HUES48 (cell line): ENCODE measurements at regions not wholly inside any gene's neighbourhood (a gene's known extent, or its start where the extent isn't known, plus 50 kb on each side); places are given as distances from the start of the nearest gene placed in this dataset.

ENCODE experiments used
- H3K27ac ChIP-seq: one replicate; pipeline ENCODE4 v1.7.0; 2013; ENCODE audit warnings: low read depth, low read length, inconsistent platforms
- H3K27me3 ChIP-seq: 2 replicates; pipeline ENCODE4 v1.6.1; 2013; ENCODE audit warnings: mild to moderate bottlenecking, low read length; ENCODE audit not compliant: control insufficient read depth, insufficient read depth
- H3K36me3 ChIP-seq: 2 replicates; pipeline ENCODE4 v1.6.1; 2013; ENCODE audit warnings: low read length; ENCODE audit not compliant: control insufficient read depth, insufficient read depth
- H3K4me1 ChIP-seq: 2 replicates; pipeline ENCODE4 v1.6.1; 2013; ENCODE audit warnings: mild to moderate bottlenecking, low read length; ENCODE audit not compliant: control insufficient read depth, insufficient read depth
- H3K4me3 ChIP-seq: 2 replicates; pipeline ENCODE4 v1.5.1; 2013; ENCODE audit warnings: mild to moderate bottlenecking, low read depth, low read length
- H3K9ac ChIP-seq: 2 replicates; pipeline ENCODE4 v1.6.1; 2013; ENCODE audit warnings: mild to moderate bottlenecking, low read depth, low read length, moderate library complexity
- H3K9me3 ChIP-seq: 2 replicates; pipeline ENCODE4 v1.6.1; 2013; ENCODE audit warnings: low read length; ENCODE audit not compliant: control insufficient read depth, insufficient read depth

DNA sequence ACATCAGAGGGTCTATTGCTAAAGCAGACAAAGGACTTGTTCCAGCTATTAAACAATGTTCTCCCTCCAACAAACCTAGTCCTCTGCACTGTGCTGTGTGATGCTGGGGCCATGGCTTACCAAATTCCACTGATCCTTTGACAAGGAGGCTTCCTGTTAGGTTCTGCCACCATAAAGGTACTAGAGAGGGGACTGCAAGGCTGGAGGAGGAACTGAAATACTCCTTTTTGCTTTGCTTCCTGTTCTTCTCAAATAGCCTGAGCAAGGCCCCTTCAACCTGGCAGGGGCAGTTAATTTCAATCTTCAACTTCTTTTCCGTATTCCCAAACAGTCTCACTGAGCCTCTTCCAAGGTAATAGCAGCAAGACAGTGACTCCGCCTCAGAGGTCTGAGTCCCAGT is 286.4 kb upstream of the IRAK1BP1 start:
- no peaks in the 10 kb centered on the region for H3K9me3 ChIP-seq
- no peaks in the 10 kb centered on the region for H3K27me3 ChIP-seq
- no peak overlapping the region for H3K4me3 ChIP-seq
- no peak overlapping the region for H3K9ac ChIP-seq
- H3K27ac ChIP-seq: no peak overlapping the region
- H3K4me1 ChIP-seq: peaks cover 15% of the 10 kb centered on the region; the same call in 1 of the 2 replicates
- H3K36me3 ChIP-seq: no peaks in the 10 kb centered on the region

DNA sequence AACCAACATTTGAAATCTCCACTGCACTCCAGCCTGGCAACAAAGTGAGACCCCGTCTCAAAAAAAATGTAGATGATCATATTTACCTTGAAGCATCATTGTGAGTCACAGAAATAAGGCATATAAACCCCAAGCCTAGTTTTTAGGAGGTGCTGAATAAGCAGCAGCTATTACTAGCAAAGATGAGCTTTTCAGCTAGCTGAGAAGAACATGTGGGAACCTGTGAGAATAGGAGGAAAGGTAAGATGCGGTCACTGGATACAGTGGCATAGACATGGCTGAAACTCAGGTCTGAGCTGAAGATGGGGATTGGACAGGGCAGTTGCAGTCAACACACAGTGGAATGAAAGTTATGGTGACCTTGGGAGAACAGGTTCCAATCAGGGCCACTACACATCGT is 284.3 kb upstream of the IRAK1BP1 start:
- no peaks in the 10 kb centered on the region for H3K27me3 ChIP-seq
- H3K4me1 ChIP-seq: peaks cover 15% of the 10 kb centered on the region; the same call in 1 of the 2 replicates
- no peaks in the 10 kb centered on the region for H3K36me3 ChIP-seq
- H3K4me3 ChIP-seq: no peak overlapping the region
- H3K9ac ChIP-seq: no peak overlapping the region
- H3K9me3 ChIP-seq: no peaks in the 10 kb centered on the region
- no peak overlapping the region for H3K27ac ChIP-seq

DNA sequence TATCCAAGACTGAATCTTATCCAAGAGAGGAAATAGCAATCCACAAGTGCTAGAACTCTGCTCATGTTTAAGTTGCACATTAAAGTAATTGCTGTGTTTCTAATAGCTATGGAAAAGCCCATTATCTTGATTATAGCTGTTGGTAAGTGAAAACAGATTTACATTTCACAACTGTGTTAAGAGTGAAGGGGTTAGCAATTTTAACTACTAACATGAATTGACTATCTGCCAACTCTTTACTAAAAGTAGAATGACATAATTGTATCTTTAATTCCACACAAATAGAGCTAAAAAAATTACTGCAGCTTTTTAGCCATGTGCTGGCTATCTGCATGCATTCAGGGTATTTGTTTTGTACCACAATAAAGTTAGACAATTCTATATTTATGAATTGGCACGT is 277.9 kb upstream of the IRAK1BP1 start:
- Histone ChIP-seq H3K27ac (no peak overlapping the region), H3K9me3 (no peaks in the 10 kb centered on the region), H3K4me1 (no peaks in the 10 kb centered on the region), H3K9ac (no peak overlapping the region), H3K4me3 (no peak overlapping the region), H3K36me3 (no peaks in the 10 kb centered on the region), H3K27me3 (no peaks in the 10 kb centered on the region)

DNA sequence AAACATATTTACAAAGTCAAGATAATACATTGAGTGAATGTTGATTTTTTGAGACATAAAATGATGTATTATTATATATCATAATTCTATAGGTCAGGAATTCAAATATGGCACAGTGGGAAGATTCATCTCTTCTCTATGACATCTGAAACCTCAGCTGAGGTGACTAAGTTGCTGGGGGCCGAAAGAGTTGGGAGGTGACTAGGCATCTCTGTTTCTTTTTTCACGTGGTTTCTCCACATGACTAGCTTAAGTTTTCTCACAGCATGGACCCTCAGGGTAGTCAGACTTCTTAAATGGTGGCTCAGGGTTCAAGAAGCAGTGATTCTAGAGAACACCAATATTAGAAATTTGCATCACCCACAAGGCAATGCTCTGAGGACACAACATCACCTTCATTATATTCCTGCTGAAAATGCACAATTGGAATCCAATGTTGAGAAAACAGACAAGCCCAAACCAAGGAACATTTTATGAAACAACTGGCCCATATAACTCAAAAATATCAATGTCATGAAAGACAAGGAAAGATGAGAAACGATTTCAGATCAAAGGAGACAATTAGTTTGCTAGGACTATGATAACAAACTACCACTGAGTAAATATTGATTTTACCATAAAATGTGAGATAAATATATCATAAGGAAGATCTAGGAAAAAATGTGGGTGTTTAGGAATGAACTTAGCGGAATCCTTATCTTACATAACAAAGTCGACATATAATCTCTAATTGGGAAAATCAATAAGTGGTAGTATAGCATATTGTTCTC is 273.3 kb upstream of the IRAK1BP1 start:
- Histone ChIP-seq H3K9me3 (no peaks in the 10 kb centered on the region; the same call in 1 of the 2 replicates), H3K27ac (no peak overlapping the region), H3K27me3 (no peaks in the 10 kb centered on the region), H3K36me3 (no peaks in the 10 kb centered on the region), H3K4me3 (no peak overlapping the region), H3K9ac (no peak overlapping the region), H3K4me1 (no peaks in the 10 kb centered on the region)

DNA sequence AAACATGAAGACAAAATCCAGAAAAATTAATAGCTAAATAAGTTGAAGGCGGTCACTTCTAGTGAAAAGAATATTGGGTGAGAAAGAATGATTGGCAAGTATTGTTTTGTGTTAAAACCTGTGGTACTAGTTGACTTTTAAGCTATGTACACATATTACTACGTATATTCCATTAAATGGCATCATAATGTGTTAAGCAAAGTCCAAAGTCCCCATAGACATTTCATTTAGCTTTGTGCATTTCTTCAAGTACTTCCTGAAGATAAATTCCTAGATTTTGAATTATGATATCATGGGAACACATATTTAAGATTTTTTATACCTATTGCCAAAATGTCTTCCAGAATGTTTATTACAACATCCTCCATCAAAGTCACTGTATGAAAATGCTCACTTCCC is 272.7 kb upstream of the IRAK1BP1 start:
- H3K4me1 ChIP-seq: no peaks in the 10 kb centered on the region
- no peak overlapping the region for H3K27ac ChIP-seq
- H3K9me3 ChIP-seq: no peaks in the 10 kb centered on the region; the same call in 1 of the 2 replicates
- H3K27me3 ChIP-seq: no peaks in the 10 kb centered on the region
- H3K36me3 ChIP-seq: no peaks in the 10 kb centered on the region
- no peak overlapping the region for H3K4me3 ChIP-seq
- H3K9ac ChIP-seq: no peak overlapping the region

DNA sequence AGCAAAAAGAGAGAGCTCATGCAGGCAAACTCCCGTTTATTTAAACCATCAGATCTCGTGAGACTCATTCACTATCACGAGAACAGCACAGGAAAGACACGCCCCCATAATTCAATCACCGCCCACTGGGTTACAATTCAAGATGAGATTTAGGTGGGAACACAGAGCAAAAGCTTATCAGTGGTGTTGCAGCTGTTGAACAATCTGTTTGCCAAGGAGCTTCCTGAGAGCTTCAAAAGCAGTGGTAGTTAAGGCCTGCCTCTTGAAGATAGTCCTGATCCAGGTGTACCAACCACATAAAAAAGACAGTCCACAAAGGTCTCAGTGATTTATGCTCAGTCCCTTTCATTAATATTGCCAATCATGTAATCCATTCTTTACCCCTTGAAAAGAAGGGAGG is 269.4 kb upstream of the IRAK1BP1 start:
- no peak overlapping the region for H3K4me3 ChIP-seq
- no peak overlapping the region for H3K27ac ChIP-seq
- no peaks in the 10 kb centered on the region; the same call in 1 of the 2 replicates for H3K9me3 ChIP-seq
- no peaks in the 10 kb centered on the region for H3K36me3 ChIP-seq
- H3K27me3 ChIP-seq: no peaks in the 10 kb centered on the region
- H3K4me1 ChIP-seq: no peaks in the 10 kb centered on the region
- no peak overlapping the region for H3K9ac ChIP-seq

DNA sequence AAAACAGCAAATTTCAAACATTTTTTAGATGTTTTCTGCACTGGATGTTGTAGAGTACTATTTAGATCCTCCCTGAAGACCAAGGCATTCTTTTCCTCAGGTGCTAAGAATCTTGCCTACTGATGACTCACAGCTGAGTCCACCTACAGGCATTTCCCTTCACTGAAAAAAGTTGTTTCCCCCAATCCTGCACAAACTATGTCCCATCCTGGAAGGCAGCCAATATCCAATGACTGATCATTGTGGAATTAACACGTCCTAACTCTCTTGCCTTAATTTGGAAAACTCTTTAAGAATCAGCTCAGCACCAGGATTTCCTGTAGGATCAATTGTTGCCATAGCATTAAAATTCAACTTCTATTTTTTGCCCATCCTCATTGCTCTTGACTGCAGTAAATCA is 268.4 kb upstream of the IRAK1BP1 start:
- H3K27ac ChIP-seq: no peak overlapping the region

DNA sequence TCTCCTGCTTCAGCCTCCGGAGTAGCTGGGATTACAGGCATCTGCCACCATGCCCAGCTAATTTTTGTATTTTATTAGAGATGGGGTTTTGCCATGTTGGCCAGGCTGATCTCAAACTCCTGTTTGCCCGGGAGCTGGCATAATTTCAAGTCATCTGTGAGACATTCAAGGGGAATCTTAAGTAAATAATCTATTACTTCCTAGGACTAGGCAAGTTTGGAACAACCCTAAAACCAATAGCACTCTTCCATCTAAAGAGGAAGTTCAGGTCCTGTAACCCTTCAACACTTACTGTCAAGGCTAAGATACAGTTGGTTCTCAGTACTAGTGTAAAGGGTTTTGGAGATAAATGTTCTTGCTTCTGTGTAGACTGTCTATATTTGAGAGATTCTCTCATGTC is 267.8 kb upstream of the IRAK1BP1 start:
- Histone ChIP-seq H3K9ac (no peak overlapping the region), H3K27me3 (no peaks in the 10 kb centered on the region), H3K27ac (no peak overlapping the region), H3K4me3 (no peak overlapping the region), H3K9me3 (no peaks in the 10 kb centered on the region; the same call in 1 of the 2 replicates), H3K4me1 (no peaks in the 10 kb centered on the region), H3K36me3 (no peaks in the 10 kb centered on the region)

More for the DNA sequence above, 268.4 kb upstream of the IRAK1BP1 start:
- no peaks in the 10 kb centered on the region; the same call in 1 of the 2 replicates for H3K9me3 ChIP-seq
- H3K4me3 ChIP-seq: no peak overlapping the region
- no peaks in the 10 kb centered on the region for H3K36me3 ChIP-seq
- no peaks in the 10 kb centered on the region for H3K27me3 ChIP-seq
- no peaks in the 10 kb centered on the region for H3K4me1 ChIP-seq
- H3K9ac ChIP-seq: no peak overlapping the region

DNA sequence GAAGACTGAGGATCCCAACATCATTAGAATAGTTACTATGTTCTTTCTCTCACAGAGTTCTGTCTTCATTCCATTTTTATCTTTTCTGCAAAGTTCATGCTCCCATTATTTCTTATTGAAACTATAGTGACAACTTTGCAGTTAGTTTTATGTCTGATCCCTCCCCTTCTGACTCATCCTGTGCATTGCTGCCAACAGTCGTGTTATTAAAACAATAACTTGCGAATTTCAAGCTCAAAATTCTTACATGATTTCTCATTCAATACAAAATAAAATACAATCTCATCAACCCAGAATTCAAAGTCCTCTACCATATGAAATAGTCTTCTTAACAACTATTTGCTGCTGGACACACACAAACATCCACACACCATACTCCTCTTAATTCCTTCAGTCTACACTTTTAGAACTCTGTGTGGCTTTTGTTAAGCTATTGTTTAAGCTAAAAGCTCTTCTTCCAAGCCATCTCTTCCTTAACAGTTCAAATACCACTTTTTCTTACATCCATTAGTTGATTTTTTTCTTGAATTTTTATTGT is 261.4 kb upstream of the IRAK1BP1 start:
- no peak overlapping the region for H3K27ac ChIP-seq
- no peaks in the 10 kb centered on the region for H3K9me3 ChIP-seq
- H3K27me3 ChIP-seq: no peaks in the 10 kb centered on the region
- no peaks in the 10 kb centered on the region for H3K36me3 ChIP-seq
- no peaks in the 10 kb centered on the region for H3K4me1 ChIP-seq
- no peak overlapping the region for H3K4me3 ChIP-seq
- H3K9ac ChIP-seq: no peak overlapping the region

DNA sequence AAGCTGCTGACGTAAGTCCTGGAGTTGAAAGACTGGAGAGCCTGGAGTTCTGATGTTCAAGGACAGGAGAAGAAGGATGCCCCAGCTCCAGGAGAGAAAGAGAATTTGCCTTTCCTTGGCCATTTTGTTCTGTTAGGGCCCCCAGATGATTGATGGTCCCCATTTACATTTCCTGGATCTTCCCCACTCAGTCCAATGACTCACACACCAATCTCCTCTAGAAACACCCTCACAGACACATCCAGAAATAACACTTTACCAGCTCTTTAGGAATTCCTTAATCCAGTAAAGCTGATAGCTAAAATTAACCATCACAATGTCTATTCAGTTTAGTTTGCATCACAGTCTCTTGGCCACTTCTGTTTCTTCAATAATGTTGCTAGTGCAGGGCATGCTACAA is 260.2 kb upstream of the IRAK1BP1 start:
- Histone ChIP-seq H3K9ac (no peak overlapping the region), H3K27me3 (no peaks in the 10 kb centered on the region), H3K27ac (no peak overlapping the region), H3K36me3 (no peaks in the 10 kb centered on the region), H3K4me3 (no peak overlapping the region), H3K4me1 (no peaks in the 10 kb centered on the region), H3K9me3 (no peaks in the 10 kb centered on the region)

DNA sequence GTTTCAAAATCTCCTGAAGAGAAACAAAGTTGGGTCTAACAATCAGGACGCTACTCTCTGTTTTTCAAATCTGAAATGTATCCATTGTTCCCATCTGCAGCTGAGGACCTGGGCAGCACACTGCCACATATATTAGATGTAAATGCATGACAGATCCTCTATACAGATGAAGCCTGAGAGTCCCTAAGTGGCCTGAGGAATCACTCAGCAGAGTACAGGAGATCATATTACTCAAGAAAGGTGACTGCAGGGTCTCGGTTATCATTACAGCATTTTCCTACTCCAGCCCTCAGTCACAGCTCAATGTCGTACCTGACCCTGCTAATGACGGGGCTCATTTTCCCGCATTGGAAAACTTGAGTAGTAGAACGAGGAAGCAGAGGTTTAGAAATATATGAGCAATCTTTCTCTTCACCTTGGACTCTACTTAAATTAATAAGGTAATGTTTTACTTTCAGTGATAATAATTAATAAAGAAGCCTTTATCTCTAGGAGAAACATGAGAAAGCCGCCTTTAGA is 256.2 kb upstream of the IRAK1BP1 start:
- H3K27me3 ChIP-seq: no peaks in the 10 kb centered on the region

More for the DNA sequence above, 256.2 kb upstream of the IRAK1BP1 start:
- no peaks in the 10 kb centered on the region for H3K9me3 ChIP-seq
- H3K27ac ChIP-seq: no peak overlapping the region
- H3K9ac ChIP-seq: no peak overlapping the region
- H3K4me1 ChIP-seq: no peaks in the 10 kb centered on the region
- no peak overlapping the region for H3K4me3 ChIP-seq
- H3K36me3 ChIP-seq: no peaks in the 10 kb centered on the region
